CD4-positive, alpha-beta T cell treated with Interleukin-15 for 1 hour (primary cell): ENCODE measurements at regions not wholly inside any gene's neighbourhood (a gene's known extent, or its start where the extent isn't known, plus 50 kb on each side); places are given as distances from the start of the nearest gene placed in this dataset.
"Not testable (repeated sequence)": the region's sequence is repeated elsewhere in the genome, so short reads cannot be mapped to it uniquely, and the experiment has no call there.

Source experiments
- DNase-seq: peaks from one replicate; pipeline ENCODE4 v3.0.0-alpha.2; 2020

- DNase-seq = no peak
Measured at GRCh38 chr6:66184091-66184490, 477.1 kb upstream of the EYS start.

GRCh38 chr6:66179361-66179760 is 472.3 kb upstream of the EYS start:
- no peak for DNase-seq

- DNase-seq = no peak
Measured at GRCh38 chr6:66173587-66173986, 466.6 kb upstream of the EYS start.

GRCh38 chr6:66166713-66167112 is 459.7 kb upstream of the EYS start:
- not testable (repeated sequence) for DNase-seq

GRCh38 chr6:66161546-66162108 is 454.6 kb upstream of the EYS start:
- DNase-seq = no peak

GRCh38 chr6:66159937-66160336 is 452.9 kb upstream of the EYS start:
- no peak for DNase-seq

- no peak for DNase-seq
Measured at GRCh38 chr6:66153247-66153646, 446.2 kb upstream of the EYS start.

- DNase-seq = no peak
Measured at GRCh38 chr6:66149132-66149531, 442.1 kb upstream of the EYS start.

GRCh38 chr6:66145867-66146266 is 438.8 kb upstream of the EYS start:
- DNase-seq = no peak

GRCh38 chr6:66134021-66134420 is 427.0 kb upstream of the EYS start:
- DNase-seq = no peak

- DNase-seq = no peak
Measured at GRCh38 chr6:66128656-66129055, 421.6 kb upstream of the EYS start.

GRCh38 chr6:66128243-66128642 is 421.2 kb upstream of the EYS start:
- no peak for DNase-seq

- no peak for DNase-seq
Measured at GRCh38 chr6:66127061-66127460, 420.0 kb upstream of the EYS start.

- no peak for DNase-seq
Measured at GRCh38 chr6:66126358-66126757, 419.3 kb upstream of the EYS start.

- no peak for DNase-seq
Measured at GRCh38 chr6:66103954-66104353, 396.9 kb upstream of the EYS start.

- DNase-seq = no peak
Measured at GRCh38 chr6:66103354-66103753, 396.3 kb upstream of the EYS start.

- no peak for DNase-seq
Measured at GRCh38 chr6:66096679-66097078, 389.7 kb upstream of the EYS start.

- no peak for DNase-seq
Measured at GRCh38 chr6:66094615-66095014, 387.6 kb upstream of the EYS start.

- DNase-seq = not testable (repeated sequence)
Measured at GRCh38 chr6:66092306-66092705, 385.3 kb upstream of the EYS start.

- DNase-seq = no peak
Measured at GRCh38 chr6:66086532-66086931, 379.5 kb upstream of the EYS start.

- no peak for DNase-seq
Measured at GRCh38 chr6:66082914-66083313, 375.9 kb upstream of the EYS start.

GRCh38 chr6:66068907-66069306 is 361.9 kb upstream of the EYS start:
- no peak for DNase-seq

- no peak for DNase-seq
Measured at GRCh38 chr6:66068033-66068432, 361.0 kb upstream of the EYS start.

GRCh38 chr6:66065313-66065712 is 358.3 kb upstream of the EYS start:
- DNase-seq = no peak

- no peak for DNase-seq
Measured at GRCh38 chr6:66057034-66057433, 350.0 kb upstream of the EYS start.

GRCh38 chr6:66054967-66055366 is 347.9 kb upstream of the EYS start:
- no peak for DNase-seq
